GM18505 (cell line): ENCODE measurements at regions not wholly inside any gene's neighbourhood (a gene's known extent, or its start where the extent isn't known, plus 50 kb on each side); places are given as distances from the start of the nearest gene placed in this dataset.
"Not testable (repeated sequence)": the region's sequence is repeated elsewhere in the genome, so short reads cannot be mapped to it uniquely, and the experiment has no call there.

ENCODE experiments used
- ATAC-seq: cut with Tn5 transposase; IDR thresholded peaks from one replicate; pipeline ENCODE4 v1.9.1; 2021; ENCODE audit not compliant: unreplicated experiment
- POLR2A ChIP-seq: IDR thresholded peaks from 4 replicates; pipeline ENCODE4 v1.6.1; 2011; ENCODE audit warnings: borderline replicate concordance; ENCODE audit not compliant: insufficient read depth, insufficient read length; ENCODE audit errors: extremely low read depth

DNA sequence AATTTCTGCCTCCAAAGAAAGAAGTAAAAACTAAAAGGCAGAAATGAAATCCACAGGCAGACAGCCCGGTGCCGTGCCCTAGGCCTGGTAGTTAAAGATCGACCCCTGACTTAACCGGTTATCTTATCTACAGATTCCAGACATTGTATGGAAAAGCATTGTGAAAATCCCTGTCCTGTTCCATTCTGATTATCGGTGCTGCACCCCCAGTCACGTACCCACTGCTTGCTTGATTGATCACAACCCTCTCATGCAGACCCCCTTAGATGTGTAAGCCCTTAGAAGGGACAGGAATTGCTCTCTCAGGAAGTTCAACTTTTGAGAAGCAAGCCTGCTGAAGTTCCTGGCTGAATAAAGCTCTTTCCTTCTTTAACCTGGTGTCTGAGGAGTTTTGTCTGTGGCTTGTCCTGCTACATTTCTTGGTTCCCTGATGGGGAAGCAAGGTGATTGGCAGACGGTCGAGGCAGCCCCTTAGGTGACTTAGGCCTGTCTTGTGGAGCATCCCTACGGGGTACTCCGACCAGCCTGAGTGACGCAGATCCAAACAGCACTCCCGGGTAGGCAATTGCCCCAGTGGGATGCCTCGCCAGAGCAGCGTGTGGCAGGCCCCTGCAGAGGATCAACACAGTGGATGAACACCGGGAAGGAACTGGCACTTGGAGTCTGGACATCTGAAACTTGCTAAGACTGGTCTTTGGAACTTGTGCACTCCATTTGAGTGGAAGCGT, 111.2 kb upstream of the PPM1J start:
- ATAC-seq, result no peak

GRCh38 chr1:112825563-112826216, 110.6 kb upstream of the PPM1J start:
- not testable (repeated sequence) for ATAC-seq

More for the DNA sequence above, 111.2 kb upstream of the PPM1J start:
- no peak for TF ChIP-seq POLR2A

DNA sequence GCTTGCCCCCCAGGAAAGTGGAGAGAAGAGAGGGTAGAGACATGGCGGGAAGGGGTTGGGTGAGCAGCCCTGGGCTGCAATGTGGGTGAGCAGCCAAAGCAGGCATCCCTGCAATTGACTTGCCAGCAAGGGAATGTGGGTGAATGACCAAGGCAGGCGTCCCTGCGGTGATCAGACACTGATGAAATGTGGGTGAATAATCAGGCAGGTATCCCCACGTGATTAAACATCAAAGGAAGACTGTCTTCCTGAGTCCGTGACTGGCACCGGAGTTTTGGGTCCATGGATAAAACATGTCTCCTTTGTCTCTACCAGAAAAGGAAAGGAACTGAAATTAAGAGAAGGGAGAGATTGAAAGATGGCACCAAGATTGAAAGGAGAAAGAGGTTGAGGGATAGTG, 109.9 kb upstream of the PPM1J start:
- ATAC-seq, result not testable (repeated sequence)

GRCh38 chr1:112821307-112822063, 106.4 kb upstream of the PPM1J start:
- not testable (repeated sequence) for ATAC-seq

DNA sequence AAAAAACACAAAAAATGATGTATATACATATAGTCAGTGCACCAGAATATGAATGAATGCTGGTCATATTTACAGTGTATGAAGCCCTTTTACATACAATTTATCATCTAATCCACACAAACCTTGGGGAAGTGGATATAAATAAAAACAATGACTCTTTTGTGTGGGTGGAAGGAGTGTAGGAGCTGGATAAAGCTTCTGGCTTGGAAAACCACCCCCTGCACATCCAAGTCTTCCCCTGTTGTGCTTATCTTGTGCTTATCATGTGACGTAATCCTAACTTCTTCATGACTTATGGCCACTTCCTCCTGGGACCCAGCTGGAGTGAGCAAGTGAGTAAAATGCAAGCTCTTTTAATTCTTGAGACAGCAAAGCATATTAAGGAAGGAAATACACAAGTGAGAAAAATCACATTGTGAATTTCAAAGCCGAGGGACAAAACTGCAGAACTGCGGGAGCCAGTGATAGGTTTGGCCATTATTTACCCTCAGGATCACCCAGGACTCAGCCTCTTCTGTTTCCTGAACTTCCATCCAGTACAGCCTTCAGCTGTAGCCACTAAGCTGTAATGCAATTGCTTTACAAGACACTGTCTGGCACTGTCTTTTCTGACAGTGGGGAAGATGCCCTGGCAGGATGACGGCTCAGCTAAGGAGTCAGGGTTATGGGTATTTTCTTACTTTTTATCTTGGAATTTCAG, 104.0 kb upstream of the PPM1J start:
- no peak for ATAC-seq
- TF ChIP-seq POLR2A, result no peak

DNA sequence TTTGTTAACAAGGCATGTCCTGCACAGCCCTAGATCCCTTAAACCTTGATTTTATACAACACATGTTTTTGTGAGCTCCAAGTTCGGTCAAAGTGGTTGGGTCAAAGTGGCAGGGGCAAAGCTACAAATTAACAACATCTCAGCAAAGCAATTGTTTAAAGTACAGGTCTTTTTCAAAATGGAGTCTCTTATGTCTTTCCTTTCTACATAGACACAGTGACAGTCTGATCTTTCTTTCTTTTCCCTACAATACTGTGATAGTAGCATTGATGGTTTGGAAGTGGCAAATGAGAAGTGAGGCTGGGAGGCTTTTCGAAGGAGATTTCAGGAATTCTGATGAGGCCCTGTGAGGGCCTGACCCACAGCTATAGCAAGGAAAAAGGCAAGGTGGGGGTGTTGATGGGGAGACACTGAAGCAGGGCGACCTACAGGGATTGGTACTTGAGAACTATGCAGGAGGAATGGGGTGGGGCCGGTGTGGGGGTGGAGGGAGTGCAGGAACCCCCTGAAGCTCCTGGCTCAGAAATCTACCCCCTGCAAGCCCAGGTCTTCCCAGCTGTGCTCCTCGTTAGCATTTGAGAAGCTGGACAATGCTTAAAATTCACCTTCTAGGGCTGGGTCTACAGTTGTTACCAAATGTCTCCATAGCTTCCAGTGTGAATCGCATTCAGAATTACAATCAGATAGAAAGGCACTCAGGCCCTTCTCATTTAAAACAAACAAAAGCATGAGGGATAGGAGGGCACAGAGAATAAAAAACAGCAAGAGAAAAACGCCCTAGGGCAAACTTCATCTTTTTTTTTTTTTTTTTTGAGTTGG, 102.6 kb upstream of the PPM1J start:
- TF ChIP-seq POLR2A, result no peak
- no peak for ATAC-seq

DNA sequence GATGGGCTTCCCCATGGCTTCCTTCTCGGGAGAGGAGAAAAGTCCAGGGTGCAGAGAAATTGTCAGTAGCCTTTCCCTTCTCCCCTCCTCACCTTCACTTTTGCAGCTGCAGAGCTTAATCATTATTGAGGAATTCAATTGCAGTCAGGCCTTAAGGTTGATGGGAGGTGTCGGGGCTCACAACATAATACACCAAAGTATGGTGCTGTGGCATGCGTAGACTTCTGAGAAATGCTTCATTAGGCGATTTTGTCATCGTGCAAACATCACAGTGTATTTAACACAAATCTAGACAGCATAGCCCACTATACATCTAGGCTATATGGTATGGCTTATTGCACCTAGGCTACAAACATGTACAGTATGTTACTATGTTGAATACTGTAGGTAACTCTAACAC, 100.2 kb upstream of the PPM1J start:
- no peak for TF ChIP-seq POLR2A
- no peak for ATAC-seq

DNA sequence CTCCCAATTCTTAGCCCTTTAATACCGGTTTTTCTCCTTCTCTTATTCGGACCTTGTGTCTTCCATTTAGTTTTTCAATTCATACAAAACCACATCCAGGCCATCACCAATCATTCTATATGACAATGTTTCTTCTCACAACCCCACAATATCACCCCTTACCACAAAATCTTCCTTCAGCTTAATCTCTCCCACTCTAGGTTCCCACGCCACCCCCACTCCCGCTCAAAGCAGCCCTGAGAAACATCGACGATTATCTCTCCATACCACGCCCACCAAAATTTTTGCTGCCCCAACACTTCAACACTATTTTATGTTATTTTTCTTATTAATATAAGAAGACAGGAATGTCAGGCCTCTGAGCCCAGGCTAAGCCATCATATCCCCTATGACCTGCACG, 99.5 kb upstream of the PPM1J start:
- ATAC-seq, result not testable (repeated sequence)

- no peak for TF ChIP-seq POLR2A
- ATAC-seq, result no peak
Observed at GRCh38 chr1:112808861-112809684, 93.9 kb upstream of the PPM1J start.

DNA sequence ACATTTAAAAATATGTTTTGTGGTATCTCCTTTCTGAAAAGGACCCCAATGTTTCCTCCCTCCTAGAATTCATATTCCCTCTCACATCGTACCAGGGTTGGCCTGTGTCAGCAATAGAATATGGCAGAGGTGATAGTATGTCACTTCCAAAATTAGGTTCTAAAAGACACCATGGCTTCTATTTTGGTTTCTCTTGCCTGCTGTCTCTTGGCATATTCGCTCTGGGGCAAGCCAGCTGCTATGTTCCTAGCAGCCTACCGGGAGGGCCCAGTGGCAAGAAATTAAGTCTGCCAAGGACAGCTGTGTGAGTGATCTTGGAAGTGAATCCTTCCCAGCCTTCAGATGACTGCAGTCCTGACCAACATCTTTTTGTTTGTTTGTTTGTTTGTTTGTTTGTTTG, 92.9 kb upstream of the PPM1J start:
- no peak for TF ChIP-seq POLR2A
- ATAC-seq, result no peak

GRCh38 chr1:112807117-112807516, 92.0 kb upstream of the PPM1J start:
- no peak for TF ChIP-seq POLR2A
- no peak for ATAC-seq

GRCh38 chr1:112806090-112806642, 91.0 kb upstream of the PPM1J start:
- no peak for ATAC-seq
- TF ChIP-seq POLR2A, result no peak

DNA sequence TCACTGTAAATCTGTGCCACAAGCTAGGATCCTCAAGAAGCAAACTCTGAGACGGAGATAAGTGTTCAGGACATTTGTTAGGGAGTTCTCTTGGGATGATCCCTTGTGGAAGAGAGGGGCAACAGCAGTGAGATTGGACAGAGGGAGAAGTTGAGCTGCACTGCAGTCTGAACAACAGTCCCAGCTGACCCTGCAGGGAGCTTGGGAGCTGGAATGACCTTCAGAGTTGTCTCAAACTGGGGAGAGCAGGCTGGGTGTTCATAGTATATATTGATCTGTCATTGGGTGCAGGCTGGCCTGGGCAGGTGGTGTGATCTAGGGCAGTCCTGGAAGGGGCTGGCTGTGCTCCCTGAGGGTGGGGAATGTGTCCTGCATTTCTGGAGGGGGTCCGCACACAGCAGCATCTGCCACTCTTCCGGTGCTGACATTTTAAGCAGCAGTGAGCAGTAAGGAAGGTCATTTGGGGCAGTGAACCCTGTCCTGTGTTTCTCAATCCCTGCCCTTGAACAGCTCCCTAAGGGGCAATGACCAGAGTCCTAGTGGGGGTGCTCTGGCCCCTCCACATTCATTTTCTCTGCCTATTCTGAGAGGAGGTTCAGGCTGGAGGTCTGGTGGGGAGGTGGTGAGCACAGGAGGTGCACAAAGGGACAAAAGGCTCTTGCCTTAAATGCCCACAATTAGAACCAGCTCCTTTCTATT, 90.2 kb upstream of the PPM1J start:
- no peak for TF ChIP-seq POLR2A
- ATAC-seq, result no peak
